Activated T-helper 9 cell treated with anti-CD3 and anti-CD28 coated beads, Interleukin-2, amount 50 U/mL, for 16 hours (primary cell): ENCODE measurements at regions not wholly inside any gene's neighbourhood (a gene's known extent, or its start where the extent isn't known, plus 50 kb on each side); places are given as distances from the start of the nearest gene placed in this dataset.

Source experiments
- DNase-seq: peaks from one replicate; pipeline ENCODE4 v3.0.0-alpha.2; 2020; ENCODE audit warnings: low read depth

DNA sequence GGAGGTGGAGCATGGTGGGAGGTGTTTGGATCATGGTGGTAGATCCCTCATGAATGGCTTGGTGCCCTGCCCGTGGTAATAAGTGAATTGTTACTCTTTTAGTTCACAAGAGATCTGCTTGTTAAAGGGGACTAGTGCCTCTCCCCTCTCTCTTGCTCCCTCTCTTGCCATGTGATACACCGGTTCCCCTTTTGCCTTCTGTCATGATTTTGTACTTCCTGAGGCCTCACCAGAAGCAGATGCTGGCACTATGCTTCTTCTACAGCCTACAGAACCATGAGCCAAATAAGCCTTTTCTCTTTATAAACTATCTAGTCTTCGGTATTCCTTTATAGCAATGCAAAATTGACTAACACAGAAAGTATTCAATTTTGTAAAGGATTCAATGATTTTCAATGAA lies 817.1 kb downstream of the TLR4 start:
- no peak for DNase-seq

DNA sequence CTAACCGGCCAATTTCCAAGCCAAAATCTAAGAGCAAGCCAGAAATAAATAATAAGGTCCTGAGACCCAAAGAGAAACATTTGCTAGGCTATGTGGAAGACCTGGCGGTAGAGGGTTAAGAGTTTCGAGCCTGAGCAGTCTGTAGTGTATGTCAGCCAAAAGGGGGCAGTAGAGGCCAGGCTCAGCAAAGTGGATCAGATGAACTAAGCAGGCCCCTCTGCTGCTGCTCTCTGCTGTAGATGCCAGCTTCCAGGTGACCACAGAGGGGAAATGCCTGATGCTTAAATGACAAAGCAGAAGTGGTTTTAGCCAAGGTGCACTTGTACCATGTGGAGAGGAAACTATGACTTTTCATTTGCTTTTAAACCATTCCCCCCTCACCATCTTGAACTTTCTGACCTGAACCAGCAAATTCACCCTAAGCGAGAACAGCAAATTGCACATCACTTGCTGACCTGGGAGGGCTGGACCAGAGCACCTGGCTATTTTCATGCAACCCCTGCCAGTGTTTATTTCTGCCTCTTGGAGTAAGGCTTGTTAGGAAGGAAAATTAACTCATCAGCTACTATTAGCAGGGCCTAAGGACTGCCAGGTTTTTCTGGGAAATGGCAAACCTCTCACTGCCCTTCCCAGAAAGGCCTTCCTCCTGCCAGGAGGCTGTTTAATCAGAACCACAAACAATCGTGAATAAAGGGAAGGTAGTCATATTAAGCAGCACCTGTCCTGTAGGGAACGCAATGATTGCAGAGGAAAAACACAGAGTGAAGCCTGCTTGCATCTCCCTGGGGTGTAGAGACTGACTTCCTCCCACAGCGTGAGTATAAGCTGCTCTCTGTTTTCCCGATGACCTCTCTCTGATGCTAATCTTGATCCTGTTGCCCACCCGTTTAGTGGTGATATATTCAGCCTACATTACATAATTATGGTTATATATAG lies 818.2 kb downstream of the TLR4 start:
- no peak for DNase-seq

DNA sequence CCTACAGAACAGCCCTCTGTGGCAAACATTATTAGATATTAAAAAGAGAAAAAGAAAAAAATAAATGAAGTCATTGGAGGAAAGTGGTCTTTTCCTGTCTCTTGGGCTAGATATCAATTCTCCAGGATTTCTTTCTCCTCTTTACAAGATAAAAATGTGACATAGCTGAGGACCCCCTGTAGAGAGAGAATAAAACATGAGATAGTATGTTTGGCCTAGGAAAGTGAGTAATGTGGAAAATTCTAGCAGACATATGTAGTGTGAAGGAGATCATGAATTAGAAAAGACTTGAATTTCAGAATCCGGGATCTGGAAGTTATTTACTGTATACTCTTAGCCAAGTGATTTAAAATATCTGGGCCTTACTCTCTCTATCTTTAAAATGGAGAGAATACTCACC lies 823.1 kb downstream of the TLR4 start:
- DNase-seq: no peak

DNA sequence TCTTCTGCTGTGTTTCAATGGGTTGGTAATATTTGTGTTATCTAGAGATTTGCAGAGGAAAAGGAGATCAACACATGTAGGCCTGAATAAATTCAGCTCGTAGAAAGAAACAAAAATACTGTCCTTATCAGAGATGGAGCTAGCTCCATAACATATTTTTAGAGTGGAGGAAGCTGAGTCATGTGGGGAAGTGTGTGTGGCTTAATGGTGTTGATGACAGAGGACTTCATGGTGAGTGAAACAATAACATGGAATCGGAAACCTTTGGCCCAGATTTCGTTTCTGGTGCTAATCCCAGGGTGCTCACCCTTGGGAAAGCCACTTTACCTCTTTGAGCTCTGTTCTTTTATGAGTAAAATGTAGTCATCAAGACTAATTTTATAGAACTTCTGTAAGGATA lies 825.0 kb downstream of the TLR4 start:
- no peak for DNase-seq

DNA sequence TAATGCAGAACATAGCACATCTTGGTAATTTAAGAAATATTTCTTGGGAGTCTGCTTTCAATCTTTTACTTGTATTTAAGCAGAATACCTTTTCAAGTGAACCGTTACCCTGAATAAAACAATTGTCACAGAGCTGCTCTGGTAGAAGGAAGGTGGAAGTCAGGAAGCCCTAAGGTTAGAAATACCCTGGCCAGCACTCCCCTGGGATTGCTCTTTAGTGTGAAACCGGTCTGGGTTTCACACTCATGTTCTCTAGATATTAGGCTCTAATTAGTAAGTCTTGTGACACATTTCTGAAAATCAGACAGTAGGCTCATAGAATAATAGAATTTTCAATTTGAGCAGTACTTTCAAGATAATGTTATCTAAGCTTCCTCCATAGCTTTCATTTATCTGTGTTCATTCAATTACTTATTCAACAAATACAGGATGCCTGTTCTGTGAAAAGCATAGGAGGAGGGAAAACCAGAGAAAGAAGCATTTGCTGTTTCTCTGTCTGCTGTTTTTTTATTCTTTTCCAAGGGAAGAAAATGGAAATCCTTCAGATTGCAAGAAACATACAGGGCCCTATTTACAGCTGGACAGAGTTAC lies 825.5 kb downstream of the TLR4 start:
- no peak for DNase-seq

DNA sequence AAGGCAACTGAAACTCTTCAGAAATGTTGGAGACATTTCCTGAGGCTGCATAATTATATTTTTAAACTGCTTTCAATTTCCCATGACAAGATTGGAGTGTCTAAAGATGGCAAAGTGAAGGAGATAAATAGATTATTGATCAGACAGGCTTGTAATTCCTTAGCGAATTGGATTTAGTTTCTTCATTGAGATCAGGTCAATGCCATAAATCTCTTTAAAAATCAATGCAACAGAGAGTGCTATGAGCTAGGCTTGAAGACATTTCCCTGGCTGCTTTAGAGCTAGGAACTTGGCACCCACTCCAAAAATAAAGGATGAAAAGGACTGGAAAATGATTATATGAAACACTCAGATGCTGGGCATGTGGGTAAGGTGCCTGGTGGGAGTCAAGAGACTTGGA lies 828.4 kb downstream of the TLR4 start:
- DNase-seq: no peak

DNA sequence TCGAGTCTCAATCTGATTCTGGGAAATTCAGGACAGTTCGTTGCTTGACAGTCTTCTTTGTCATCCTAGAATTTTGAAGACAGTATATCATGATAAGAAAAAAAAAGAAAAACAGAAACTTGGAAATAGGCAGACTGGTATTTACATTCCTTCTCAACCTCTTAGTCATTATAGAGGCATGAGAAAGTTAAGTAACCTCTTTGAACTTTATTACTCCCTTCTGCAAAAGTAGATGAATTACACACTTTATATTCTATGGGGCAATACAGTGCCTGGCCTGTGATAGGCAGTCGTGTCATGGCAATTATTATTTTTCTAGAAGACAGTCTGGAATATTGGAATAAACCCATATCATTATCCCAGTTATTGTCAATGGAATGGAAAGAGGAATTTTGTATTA lies 828.9 kb downstream of the TLR4 start:
- DNase-seq: no peak

DNA sequence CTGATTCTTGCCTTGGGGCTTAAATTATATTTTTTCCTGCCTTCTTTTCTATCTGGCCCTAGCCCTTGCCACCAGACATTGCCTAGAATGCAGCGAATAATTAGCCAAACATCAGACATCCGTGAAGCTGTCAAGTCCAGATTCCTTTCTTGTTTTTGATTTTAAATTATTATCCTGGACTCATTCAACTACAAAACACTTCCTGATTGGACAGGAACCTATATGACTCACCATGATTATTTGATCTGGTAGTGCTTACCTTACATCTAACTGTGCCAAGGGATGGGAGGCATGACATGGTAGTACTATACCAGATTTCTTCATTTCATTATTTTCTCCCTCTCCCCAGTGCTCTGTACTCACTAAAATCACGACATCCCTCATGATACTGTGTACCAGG lies 829.6 kb downstream of the TLR4 start:
- no peak for DNase-seq

DNA sequence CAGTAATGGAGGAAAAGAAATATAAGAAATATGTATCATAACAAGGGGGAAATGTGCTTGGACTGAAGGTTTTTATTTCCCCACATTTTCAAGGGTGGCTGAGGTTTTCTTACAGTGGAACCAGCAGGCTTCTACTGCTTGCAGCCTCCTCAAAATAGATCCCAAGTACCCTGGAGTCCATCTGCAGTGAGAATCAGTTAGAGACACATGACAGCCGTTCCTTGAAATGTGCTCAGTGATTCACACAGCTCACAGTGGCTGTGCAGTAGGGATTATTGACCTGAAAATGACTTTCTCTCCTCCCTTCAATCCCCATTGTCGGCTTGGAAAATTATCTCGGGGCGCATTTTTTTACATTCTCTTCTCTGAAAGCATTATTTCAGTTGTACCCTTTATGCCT lies 832.0 kb downstream of the TLR4 start:
- DNase-seq: no peak

DNA sequence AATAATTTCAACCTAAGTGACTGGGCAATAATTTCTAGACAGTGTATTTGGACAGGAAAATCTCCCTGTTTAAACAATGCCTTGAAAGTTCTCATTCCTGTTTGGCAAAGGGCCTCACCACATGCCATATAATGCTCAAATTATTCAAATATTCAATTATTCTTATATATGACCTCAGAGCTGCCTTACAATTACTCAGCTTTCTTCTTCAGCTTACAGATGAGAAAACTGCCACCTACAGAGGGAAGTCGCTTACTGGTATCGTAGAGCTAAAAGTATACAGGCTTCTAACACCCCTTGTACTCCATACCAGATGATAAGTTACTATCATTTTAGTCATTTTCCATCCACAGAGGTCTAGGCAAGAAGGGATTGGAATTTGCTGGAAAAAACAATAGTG lies 830.3 kb downstream of the BRINP1 start:
- DNase-seq: no peak

DNA sequence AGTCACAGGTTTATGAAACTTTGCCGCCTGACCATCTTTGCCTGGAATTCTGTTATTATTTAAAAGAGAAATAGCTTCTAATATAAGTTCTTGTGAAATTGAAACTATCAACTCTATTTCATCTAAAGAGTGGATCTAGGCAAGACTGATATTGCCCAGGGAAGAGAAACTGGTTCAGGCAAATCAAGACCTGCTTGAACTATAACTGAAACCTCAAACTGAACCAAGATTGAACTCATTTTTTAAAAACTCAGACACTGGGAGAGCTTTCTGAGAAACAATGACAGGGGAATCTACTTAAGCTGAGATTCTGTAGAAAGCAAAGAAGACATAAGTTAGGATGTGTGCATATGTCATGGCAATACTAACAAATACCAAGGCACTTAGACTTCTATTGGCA lies 815.8 kb downstream of the BRINP1 start:
- DNase-seq: no peak

DNA sequence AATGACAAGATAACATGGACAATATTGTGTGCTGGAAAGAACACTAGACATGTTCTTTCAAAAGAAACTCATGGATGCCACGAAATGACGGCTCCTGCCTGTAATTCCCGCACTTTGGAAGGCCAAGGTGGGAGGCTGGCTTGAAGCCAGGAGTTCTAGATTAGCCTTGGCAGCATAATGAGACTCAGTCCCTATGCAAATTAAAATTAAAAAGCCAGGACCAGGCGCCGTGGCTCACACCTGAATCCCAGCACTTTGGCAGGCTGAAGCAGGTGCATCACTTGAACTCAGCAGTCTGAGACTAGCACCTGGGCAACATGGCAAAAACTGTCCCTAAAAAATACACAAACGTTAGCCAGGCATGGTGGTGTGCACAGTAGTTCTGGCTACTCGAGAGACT lies 814.2 kb downstream of the BRINP1 start:
- DNase-seq: no peak

DNA sequence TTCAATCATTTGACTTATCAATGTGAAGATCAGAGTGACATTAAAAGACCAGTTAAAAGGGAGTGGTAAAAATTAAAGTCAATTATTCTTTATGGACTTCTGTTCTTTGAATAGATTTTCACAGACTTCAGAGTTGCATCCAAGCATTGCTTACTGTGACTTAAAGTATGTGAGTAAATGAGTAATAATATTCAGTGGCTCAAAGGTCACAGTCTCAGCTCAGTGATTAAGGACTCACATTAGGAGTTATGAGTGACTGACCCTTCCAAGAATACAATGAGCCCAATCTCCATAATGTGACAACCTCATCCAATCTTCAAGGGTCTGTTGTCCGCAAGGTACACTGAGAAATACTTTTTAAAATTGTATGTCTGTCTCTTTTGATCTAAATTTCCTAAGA lies 811.2 kb downstream of the BRINP1 start:
- no peak for DNase-seq

DNA sequence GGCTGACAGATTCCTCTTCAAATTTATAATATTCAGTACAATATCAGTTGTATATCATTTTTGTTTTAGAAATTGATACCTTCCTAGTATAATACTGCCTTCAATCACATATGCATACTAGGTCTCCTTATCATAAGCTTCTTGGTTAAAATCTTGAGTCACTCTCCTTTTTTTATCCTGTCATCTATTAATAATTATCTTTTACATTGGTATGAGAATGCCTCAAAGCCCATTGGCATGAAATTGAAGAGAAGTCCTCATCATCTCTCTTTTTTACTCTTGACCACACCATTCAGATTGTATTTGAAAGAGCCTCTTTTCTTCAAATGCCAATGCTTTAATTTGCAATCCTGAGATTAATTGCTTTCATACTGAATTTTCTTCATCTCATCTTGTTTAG lies 810.3 kb downstream of the BRINP1 start:
- no peak for DNase-seq

DNA sequence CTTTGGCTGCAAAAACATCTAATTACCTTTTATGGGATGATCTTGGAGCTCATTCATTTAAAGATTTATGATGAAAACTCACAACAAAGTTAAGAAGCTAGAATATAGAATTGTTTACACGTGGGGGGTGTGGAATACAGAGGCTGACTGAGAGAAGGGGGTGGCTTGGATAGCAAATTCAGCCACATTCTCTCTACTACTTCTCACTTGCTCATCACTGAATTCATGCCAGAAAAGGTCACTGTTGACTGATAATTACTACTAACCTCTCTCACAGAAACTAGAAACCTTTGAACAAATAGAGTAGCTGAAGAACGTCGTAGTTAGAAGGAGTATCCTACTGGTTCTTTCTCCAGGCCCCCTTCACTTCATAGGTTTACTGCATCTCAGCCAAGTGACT lies 808.2 kb downstream of the BRINP1 start:
- no peak for DNase-seq

DNA sequence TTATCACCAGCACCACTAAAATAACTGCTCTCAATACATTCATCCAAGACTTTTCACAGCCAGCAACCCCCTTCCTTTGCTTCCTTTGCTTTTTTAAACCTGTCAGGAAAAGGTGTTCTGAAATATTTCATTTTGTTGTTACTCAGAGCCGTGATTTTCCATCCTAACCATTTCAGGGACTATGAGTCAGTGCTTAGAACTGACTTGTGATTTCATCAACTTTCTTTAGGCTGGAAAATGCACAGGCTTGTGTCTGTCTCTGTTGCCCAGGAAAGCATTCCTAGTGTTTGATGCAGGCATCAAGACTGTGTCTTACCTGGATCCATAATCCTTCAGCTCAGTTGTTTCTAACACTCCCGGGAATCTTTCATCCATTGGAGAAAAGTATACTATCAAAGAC lies 805.6 kb downstream of the BRINP1 start:
- DNase-seq: no peak

DNA sequence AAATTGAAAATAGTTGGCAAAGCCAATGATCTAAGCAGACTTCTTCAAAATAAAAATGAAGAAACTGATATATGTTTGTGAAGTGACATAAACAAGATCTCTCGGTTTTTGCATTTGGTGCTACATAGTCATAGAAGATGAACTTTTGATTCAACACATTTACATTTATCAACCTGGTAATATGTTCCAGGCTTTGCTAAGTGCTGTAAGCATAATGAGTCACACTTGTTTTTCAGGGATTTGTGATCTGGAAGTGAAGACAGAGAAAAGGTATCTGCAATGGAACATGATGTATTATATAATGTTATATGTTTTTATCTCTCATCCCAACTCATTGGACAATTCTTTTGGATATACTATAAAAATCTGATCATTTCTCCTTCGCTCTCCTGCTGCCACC lies 801.4 kb downstream of the BRINP1 start:
- no peak for DNase-seq

DNA sequence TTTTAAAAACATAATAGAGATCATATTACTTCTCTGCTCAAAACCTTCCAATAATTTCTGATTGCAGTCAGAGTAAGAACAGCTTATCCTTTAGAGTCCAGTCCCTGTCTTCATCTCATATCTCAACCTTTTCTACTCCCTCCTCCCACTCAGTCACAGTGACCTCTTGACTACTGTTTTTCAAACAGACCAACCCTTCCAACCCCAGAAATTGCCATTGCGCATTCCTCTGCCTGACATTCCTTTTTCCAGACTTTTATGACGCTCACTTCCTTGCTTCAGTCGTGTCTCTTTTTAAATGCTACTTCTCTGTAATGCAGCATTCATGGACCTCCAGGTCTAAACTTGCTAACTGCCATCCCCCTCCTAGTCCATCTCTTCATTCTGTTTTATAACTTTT lies 800.5 kb downstream of the BRINP1 start:
- no peak for DNase-seq

DNA sequence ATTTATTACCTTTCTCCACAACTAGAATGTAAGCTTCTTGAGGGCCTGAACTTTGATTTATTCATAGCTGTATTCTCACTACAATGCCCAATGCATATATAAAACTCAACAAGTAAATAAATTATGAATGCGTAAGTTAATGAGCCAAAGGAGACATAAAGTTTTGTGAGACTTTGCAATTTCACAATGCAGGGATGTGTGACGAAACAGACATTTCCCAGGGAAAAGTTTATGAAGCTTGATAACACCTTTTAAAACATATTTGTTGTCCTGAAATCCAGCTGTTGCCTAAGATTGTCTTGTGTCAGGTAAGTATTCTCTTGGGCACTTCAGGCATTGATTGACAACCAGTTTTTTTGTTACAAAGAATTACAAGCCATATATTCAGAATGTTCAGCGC lies 800.1 kb downstream of the BRINP1 start:
- DNase-seq: no peak

DNA sequence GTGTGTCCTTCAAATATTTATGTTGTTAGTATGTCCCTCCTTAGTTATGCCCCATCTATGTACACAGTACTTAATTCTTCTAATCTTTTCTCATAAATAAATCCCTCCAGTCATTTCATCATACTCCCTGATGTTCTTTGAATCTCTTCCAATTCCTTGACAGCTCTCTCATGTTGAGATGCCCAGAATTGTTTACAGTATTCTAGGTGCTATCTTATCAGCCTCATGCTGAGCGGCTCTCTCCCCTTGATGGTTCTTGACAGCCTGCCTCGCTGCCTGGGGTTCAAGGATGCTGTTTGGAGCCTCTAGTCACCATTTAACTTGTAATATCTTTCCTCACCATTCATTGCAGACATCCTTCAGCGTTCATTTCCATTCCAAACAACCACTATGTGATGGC lies 799.2 kb downstream of the BRINP1 start:
- DNase-seq: no peak

DNA sequence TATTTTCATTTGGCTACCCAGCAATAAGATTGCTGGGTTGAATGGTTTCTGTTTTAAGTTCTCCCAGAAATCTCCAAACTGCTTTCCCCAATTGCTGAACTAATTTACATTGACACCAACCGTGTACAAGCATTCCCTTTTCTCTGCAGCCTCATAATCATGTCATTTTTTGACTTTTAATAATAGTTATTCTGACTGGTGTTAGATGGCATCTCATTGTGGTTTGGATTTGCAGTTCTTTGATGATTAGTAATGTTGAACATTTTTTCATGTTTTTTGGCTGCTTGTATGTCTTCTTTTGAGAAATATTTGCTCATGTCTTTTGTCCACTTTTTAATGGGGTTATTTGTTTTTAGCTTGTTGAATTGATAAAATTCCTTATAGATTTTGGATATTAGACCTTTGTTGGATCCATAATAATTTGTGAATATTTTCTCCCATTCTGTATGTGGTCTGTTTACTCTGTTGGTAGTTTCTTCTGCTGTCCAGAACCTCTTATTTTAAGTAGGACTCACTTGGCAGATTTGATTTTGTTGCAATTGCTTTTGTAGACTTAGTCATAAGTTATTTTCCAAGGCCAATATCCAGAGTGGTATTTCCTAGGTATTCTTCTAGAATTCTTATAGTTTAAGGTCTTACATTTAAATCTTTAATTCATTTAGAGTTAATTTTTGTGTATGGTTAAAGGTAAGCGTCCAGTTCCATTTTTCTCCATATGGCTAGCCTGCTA lies 793.7 kb downstream of the BRINP1 start:
- DNase-seq: no peak

DNA sequence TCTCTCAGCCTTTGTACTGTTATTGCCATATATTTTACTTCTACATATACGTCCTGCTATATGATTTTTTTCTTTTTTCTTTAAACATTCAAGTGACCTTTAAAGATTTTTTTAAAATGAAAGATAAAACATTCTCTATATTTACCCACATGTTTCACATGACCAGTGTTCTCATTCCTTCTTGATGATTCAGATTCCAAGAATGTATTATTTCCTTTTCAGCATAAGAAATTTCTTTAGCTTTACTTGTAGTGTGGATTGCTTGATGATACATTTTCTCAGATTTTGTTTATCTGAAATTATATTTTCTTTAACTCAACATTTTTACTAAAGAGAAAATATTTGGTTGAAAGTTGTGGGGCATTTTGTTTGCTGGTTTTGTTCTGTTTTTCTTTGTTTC lies 792.1 kb downstream of the BRINP1 start:
- no peak for DNase-seq

DNA sequence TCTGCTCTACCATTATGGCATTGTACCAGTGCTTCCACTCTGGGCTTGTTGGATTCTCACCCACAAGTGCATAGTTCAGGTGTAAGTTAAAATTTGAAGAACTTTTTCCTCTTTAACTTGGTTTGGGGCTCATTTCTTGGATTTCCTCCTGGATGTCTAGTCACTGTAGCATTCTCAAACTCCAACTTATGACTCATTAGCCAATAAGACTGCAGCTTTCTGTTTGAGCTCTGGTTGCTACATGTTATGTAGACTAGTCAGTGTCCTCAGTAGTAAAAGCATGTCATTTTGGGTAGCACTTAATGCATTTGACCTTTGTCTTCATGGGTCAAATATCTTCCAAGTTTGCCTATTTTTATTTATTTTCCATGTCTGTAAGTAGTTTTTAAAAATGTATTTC lies 790.8 kb downstream of the BRINP1 start:
- DNase-seq: no peak
